Mesendoderm (in vitro differentiated cells): ENCODE measurements at regions not wholly inside any gene's neighbourhood (a gene's known extent, or its start where the extent isn't known, plus 50 kb on each side); places are given as distances from the start of the nearest gene placed in this dataset.

Experiments used
- DNase-seq: peaks from one replicate; pipeline ENCODE4 v3.0.0; 2013
- H2AK5ac ChIP-seq: 2 replicates; pipeline ENCODE4 v1.6.1; 2013; ENCODE audit warnings: low read length, inconsistent platforms
- H2BK120ac ChIP-seq: 2 replicates; pipeline ENCODE4 v1.6.1; 2013; ENCODE audit warnings: low read depth, mild to moderate bottlenecking, low read length, moderate library complexity, mixed read lengths
- H2BK15ac ChIP-seq: replicated peaks from 2 replicates; pipeline ENCODE4 v1.6.1; 2013; ENCODE audit warnings: low read depth, mild to moderate bottlenecking, moderate library complexity
- H2BK5ac ChIP-seq: 2 replicates; pipeline ENCODE4 v1.6.1; 2013; ENCODE audit warnings: low read length, inconsistent platforms
- H3K18ac ChIP-seq: 2 replicates; pipeline ENCODE4 v1.6.1; 2013; ENCODE audit warnings: mild to moderate bottlenecking, low read length, mixed read lengths
- H3K23ac ChIP-seq: one replicate; pipeline ENCODE4 v1.6.1; 2013; ENCODE audit warnings: low read length
- H3K27ac ChIP-seq: 2 replicates; pipeline ENCODE4 v1.5.1; 2013; ENCODE audit warnings: low read depth, mild to moderate bottlenecking, inconsistent platforms, low read length, moderate library complexity
- H3K27me3 ChIP-seq: 2 replicates; pipeline ENCODE4 v1.6.1; 2013; ENCODE audit warnings: low read length, control low read depth, mild to moderate bottlenecking, inconsistent platforms; ENCODE audit not compliant: insufficient read depth, poor library complexity
- H3K36me3 ChIP-seq: 2 replicates; pipeline ENCODE4 v1.6.1; 2013; ENCODE audit warnings: low read length, inconsistent platforms; ENCODE audit not compliant: control insufficient read depth, insufficient read depth
- H3K4ac ChIP-seq: one replicate; pipeline ENCODE4 v1.6.1; 2013; ENCODE audit warnings: low read depth, mild to moderate bottlenecking, low read length, moderate library complexity
- H3K4me1 ChIP-seq: 2 replicates; pipeline ENCODE4 v1.6.1; 2013; ENCODE audit warnings: low read depth, low read length, inconsistent platforms; ENCODE audit not compliant: control insufficient read depth
- H3K4me2 ChIP-seq: 2 replicates; pipeline ENCODE4 v1.6.1; 2013; ENCODE audit warnings: low read length
- H3K4me3 ChIP-seq: 2 replicates; pipeline ENCODE4 v1.5.1; 2013; ENCODE audit warnings: mild to moderate bottlenecking, low read length
- H3K56ac ChIP-seq: one replicate; pipeline ENCODE4 v1.6.1; 2013; ENCODE audit warnings: low read length
- H3K79me1 ChIP-seq: 2 replicates; pipeline ENCODE4 v1.6.1; 2013; ENCODE audit warnings: low read length, inconsistent platforms
- H3K79me2 ChIP-seq: 2 replicates; pipeline ENCODE4 v1.6.1; 2013; ENCODE audit warnings: mild to moderate bottlenecking, low read length; ENCODE audit not compliant: control insufficient read depth, insufficient read depth
- H3K9ac ChIP-seq: 2 replicates; pipeline ENCODE4 v1.6.1; 2013; ENCODE audit warnings: low read length, inconsistent platforms
- H4K5ac ChIP-seq: one replicate; pipeline ENCODE4 v1.6.1; 2013; ENCODE audit warnings: low read length
- H4K8ac ChIP-seq: one replicate; pipeline ENCODE4 v1.6.1; 2013; ENCODE audit warnings: low read depth, mild to moderate bottlenecking, control low read depth, low read length, moderate library complexity
- WGBS: extraction: QIAGEN DNeasy Blood & Tissue Kit; methylation state at CpG from one replicate; pipeline ENCODE4 v1.1.7; 2013; ENCODE audit warnings: low lambda C conversion rate, missing lambda C conversion rate; ENCODE audit not compliant: insufficient coverage; ENCODE audit errors: extremely low coverage; 5-methylcytosine and 5-hydroxymethylcytosine counted together

GRCh38 chr9:86491468-86492266 is 137.5 kb upstream of the TUT7 start:
- Histone ChIP-seq H4K5ac (no peak overlapping the region), H2BK120ac (no peak overlapping the region), H3K9ac (no peak overlapping the region), H3K79me1 (no peaks in the 10 kb centered on the region), H2AK5ac (no peak overlapping the region), H2BK5ac (no peak overlapping the region), H3K4ac (no peak overlapping the region), H3K27ac (no peak overlapping the region), H3K4me3 (no peak overlapping the region), H3K79me2 (no peaks in the 10 kb centered on the region), H3K36me3 (no peaks in the 10 kb centered on the region), H4K8ac (no peak overlapping the region), H2BK15ac (no peak overlapping the region), H3K56ac (no peak overlapping the region), H3K18ac (no peak overlapping the region), H3K4me2 (no peak overlapping the region), H3K4me1 (no peaks in the 10 kb centered on the region), H3K23ac (no peak overlapping the region), H3K27me3 (no peaks in the 10 kb centered on the region)
- WGBS: no CpG with 5 or more reads among the region's 8 CpGs
- no peak for DNase-seq

- peak; percentile 46 for DNase-seq
- H3K27ac ChIP-seq: no peak overlapping the region
- no peak overlapping the region for H3K9ac ChIP-seq
- no peaks in the 10 kb centered on the region for H3K79me1 ChIP-seq
- H2BK5ac ChIP-seq: no peak overlapping the region
- H4K5ac ChIP-seq: no peak overlapping the region
- H3K4me3 ChIP-seq: no peak overlapping the region
- H4K8ac ChIP-seq: no peak overlapping the region
- H2AK5ac ChIP-seq: no peak overlapping the region
- no peaks in the 10 kb centered on the region for H3K4me1 ChIP-seq
- no peak overlapping the region for H3K4me2 ChIP-seq
- no peaks in the 10 kb centered on the region for H3K36me3 ChIP-seq
- H3K79me2 ChIP-seq: no peaks in the 10 kb centered on the region
- H3K27me3 ChIP-seq: no peaks in the 10 kb centered on the region
- no peak overlapping the region for H3K18ac ChIP-seq
- no peak overlapping the region for H2BK120ac ChIP-seq
- no CpG with 5 or more reads among the region's 7 CpGs for WGBS
- H3K23ac ChIP-seq: no peak overlapping the region
- no peak overlapping the region for H3K56ac ChIP-seq
- no peak overlapping the region for H3K4ac ChIP-seq
- H2BK15ac ChIP-seq: no peak overlapping the region
These were observed 134.6 kb upstream of the TUT7 start for GRCh38 chr9:86488794-86489193.

- H3K9ac ChIP-seq: no peak overlapping the region
- no peak overlapping the region for H3K4ac ChIP-seq
- H3K27ac ChIP-seq: no peak overlapping the region
- no peak overlapping the region for H2BK5ac ChIP-seq
- H3K4me1 ChIP-seq: no peaks in the 10 kb centered on the region
- no peak overlapping the region for H2BK15ac ChIP-seq
- no peak overlapping the region for H3K4me3 ChIP-seq
- DNase-seq: no peak
- no peaks in the 10 kb centered on the region for H3K27me3 ChIP-seq
- no peak overlapping the region for H4K5ac ChIP-seq
- no peak overlapping the region for H2AK5ac ChIP-seq
- no peaks in the 10 kb centered on the region for H3K79me1 ChIP-seq
- H4K8ac ChIP-seq: no peak overlapping the region
- no peaks in the 10 kb centered on the region for H3K36me3 ChIP-seq
- no peak overlapping the region for H3K18ac ChIP-seq
- no peak overlapping the region for H3K23ac ChIP-seq
- no peak overlapping the region for H3K4me2 ChIP-seq
- no peaks in the 10 kb centered on the region for H3K79me2 ChIP-seq
- no peak overlapping the region for H2BK120ac ChIP-seq
- WGBS: no CpG with 5 or more reads among the region's 6 CpGs
- no peak overlapping the region for H3K56ac ChIP-seq
These were observed 134.1 kb upstream of the TUT7 start for GRCh38 chr9:86488345-86488744.

- H4K8ac ChIP-seq: no peak overlapping the region
- no peak overlapping the region for H2BK5ac ChIP-seq
These were observed 133.6 kb upstream of the TUT7 start for GRCh38 chr9:86487838-86488233.

GRCh38 chr9:86486891-86487837 is 133.0 kb upstream of the TUT7 start:
- no peak overlapping the region for H3K18ac ChIP-seq
- no peak overlapping the region for H4K5ac ChIP-seq
- H3K4me1 ChIP-seq: no peaks in the 10 kb centered on the region
- H3K23ac ChIP-seq: no peak overlapping the region
- no peak overlapping the region for H2BK15ac ChIP-seq
- no peak overlapping the region for H4K8ac ChIP-seq
- no peak overlapping the region for H3K27ac ChIP-seq
- H3K27me3 ChIP-seq: no peaks in the 10 kb centered on the region
- H2BK5ac ChIP-seq: no peak overlapping the region
- peak; percentile 67 for DNase-seq
- H3K36me3 ChIP-seq: no peaks in the 10 kb centered on the region
- H3K4me2 ChIP-seq: no peak overlapping the region
- H3K4ac ChIP-seq: no peak overlapping the region
- H3K56ac ChIP-seq: no peak overlapping the region
- H3K79me2 ChIP-seq: no peaks in the 10 kb centered on the region
- no peak overlapping the region for H3K4me3 ChIP-seq
- H2BK120ac ChIP-seq: no peak overlapping the region
- no peak overlapping the region for H2AK5ac ChIP-seq
- WGBS: no CpG with 5 or more reads among the region's 1 CpG
- no peaks in the 10 kb centered on the region for H3K79me1 ChIP-seq
- no peak overlapping the region for H3K9ac ChIP-seq

More at GRCh38 chr9:86487838-86488233, 133.6 kb upstream of the TUT7 start:
- Histone ChIP-seq H3K18ac (no peak overlapping the region), H3K4ac (no peak overlapping the region), H3K4me1 (no peaks in the 10 kb centered on the region), H2BK15ac (no peak overlapping the region), H3K56ac (no peak overlapping the region), H4K5ac (no peak overlapping the region), H2BK120ac (no peak overlapping the region), H3K23ac (no peak overlapping the region), H3K36me3 (no peaks in the 10 kb centered on the region), H3K79me1 (no peaks in the 10 kb centered on the region), H3K4me2 (no peak overlapping the region), H3K79me2 (no peaks in the 10 kb centered on the region), H3K4me3 (no peak overlapping the region), H3K27ac (no peak overlapping the region), H3K9ac (no peak overlapping the region), H2AK5ac (no peak overlapping the region), H3K27me3 (no peaks in the 10 kb centered on the region)
- DNase-seq: no peak
- WGBS: no CpG with 5 or more reads among the region's 2 CpGs
